ENCODE measurements at regions not wholly inside any gene's neighbourhood (a gene's known extent, or its start where the extent isn't known, plus 50 kb on each side); places are given as distances from the start of the nearest gene placed in this dataset.
"Not testable (repeated sequence)": the region's sequence is repeated elsewhere in the genome, so short reads cannot be mapped to it uniquely, and the experiment has no call there.

DNA sequence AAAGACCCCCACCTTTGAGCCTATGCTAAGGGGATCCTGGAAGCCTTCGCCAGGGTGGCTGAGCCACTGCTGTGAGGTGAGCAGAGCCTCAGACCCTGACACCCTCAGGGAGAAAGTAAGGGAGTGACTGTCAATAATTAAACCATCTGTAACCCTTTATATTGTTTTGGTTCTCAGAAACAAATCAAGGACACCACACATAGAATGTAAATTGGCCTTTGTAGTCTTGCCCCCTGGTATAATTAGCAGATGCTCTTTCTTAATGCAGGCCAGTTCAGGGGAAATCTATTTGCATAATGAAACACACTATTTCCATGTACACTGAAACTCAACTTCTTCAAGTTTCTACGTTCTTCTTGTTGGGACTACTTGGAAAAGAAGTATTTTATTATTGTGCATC is 127.7 kb upstream of the EDNRB start:
- no CpG with 5 or more reads among the region's 2 CpGs for whole genome bisulfite sequencing (ENCODE audit: insufficient coverage)
- Histone ChIP-seq H3K4me2 (replicated peaks; ENCODE audit: low read depth, low read length, poor library complexity, severe bottlenecking) (no peak overlapping the region), H3K27ac (ENCODE audit: low read length in 2 of 2) (no peak overlapping the region), H3K4me3 (ENCODE audit: control extremely low read depth in 1 of 5, extremely low read depth in 1 of 5, insufficient read depth in 1 of 5, low read depth in 2 of 5, low read length in 4 of 5) (no peak overlapping the region), H3K36me3 (replicated peaks in 1 of 2; ENCODE audit: control extremely low read depth in 1 of 2, control insufficient read depth in 1 of 2, extremely low read depth in 1 of 2, insufficient read depth in 2 of 2, low read length in 1 of 2) (no peaks in the 10 kb centered on the region), H3K9ac (ENCODE audit: low read length) (no peak overlapping the region), H3K9me3 (ENCODE audit: control extremely low read depth in 1 of 3, control insufficient read depth in 2 of 3, insufficient read depth in 1 of 3, low read length in 2 of 3) (no peaks in the 10 kb centered on the region), H3K79me2 (ENCODE audit: control insufficient read depth, insufficient read depth, low read length) (no peaks in the 10 kb centered on the region), H3K27me3 (replicated peaks in 1 of 4; ENCODE audit: control extremely low read depth in 1 of 4, control insufficient read depth in 3 of 4, insufficient read depth in 4 of 4, low read length in 3 of 4) (no peaks in the 10 kb centered on the region), H2AFZ (ENCODE audit: insufficient read depth, low read depth, low read length, poor library complexity, severe bottlenecking) (no peak overlapping the region), H3K4me1 (ENCODE audit: control insufficient read depth in 2 of 2, insufficient read depth in 2 of 2, low read length in 2 of 2) (no peaks in the 10 kb centered on the region), H4K20me1 (ENCODE audit: control insufficient read depth, insufficient read depth, low read length, poor library complexity, severe bottlenecking) (no peaks in the 10 kb centered on the region)
- Mint-ChIP-seq H3K27me3 (peaks cover 21% of the 10 kb centered on the region), H3K4me1 (no peaks in the 10 kb centered on the region), H3K4me3 (no peak overlapping the region), H3K27ac (no peak overlapping the region), H3K9me3 (ENCODE audit: insufficient read depth) (no peaks in the 10 kb centered on the region)
- TF ChIP-seq CTCF (IDR thresholded peaks at IDR 0.05), result no peak
- TF ChIP-seq EZH2 (IDR thresholded peaks at IDR 0.05; ENCODE audit: borderline replicate concordance, insufficient read depth, low read depth, low read length, poor library complexity, severe bottlenecking), result no peak
- ATAC-seq (ENCODE audit: low read depth), result no peak
- CTCF ChIA-PET, result no interaction called here
- intact Hi-C loops (cut with micrococcal nuclease), result no loop called here
- no peak for DNase-seq
- POLR2A ChIA-PET, result no interaction called here

DNA sequence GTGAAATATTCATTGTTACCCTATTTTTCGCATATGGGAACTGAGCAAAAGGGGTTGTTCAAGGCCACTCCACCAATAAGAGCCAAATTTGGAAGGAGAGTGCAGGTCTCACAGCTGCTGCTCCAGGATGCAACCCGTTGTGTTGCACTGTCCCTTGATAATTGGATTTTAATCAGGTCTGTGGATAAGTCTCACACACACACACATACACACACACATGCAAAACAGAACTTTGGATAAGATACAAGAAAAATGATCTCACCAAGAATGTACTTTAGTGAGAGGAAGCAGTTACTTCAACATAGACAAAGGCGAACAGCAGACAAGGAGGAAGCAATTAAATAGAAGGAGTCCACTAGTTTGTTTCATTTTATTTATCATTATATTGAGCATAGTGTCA is 127.3 kb upstream of the EDNRB start:
- intact Hi-C loops (cut with micrococcal nuclease), result no loop called here
- Histone ChIP-seq H3K9me3 (ENCODE audit: control extremely low read depth in 1 of 3, control insufficient read depth in 2 of 3, insufficient read depth in 1 of 3, low read length in 2 of 3) (no peaks in the 10 kb centered on the region), H2AFZ (ENCODE audit: insufficient read depth, low read depth, low read length, poor library complexity, severe bottlenecking) (no peak overlapping the region), H3K27ac (ENCODE audit: low read length in 2 of 2) (no peak overlapping the region), H3K4me3 (ENCODE audit: control extremely low read depth in 1 of 5, extremely low read depth in 1 of 5, insufficient read depth in 1 of 5, low read depth in 2 of 5, low read length in 4 of 5) (no peak overlapping the region), H3K79me2 (ENCODE audit: control insufficient read depth, insufficient read depth, low read length) (no peaks in the 10 kb centered on the region), H4K20me1 (ENCODE audit: control insufficient read depth, insufficient read depth, low read length, poor library complexity, severe bottlenecking) (no peaks in the 10 kb centered on the region), H3K4me1 (ENCODE audit: control insufficient read depth in 2 of 2, insufficient read depth in 2 of 2, low read length in 2 of 2) (no peaks in the 10 kb centered on the region), H3K4me2 (replicated peaks; ENCODE audit: low read depth, low read length, poor library complexity, severe bottlenecking) (no peak overlapping the region), H3K36me3 (replicated peaks in 1 of 2; ENCODE audit: control extremely low read depth in 1 of 2, control insufficient read depth in 1 of 2, extremely low read depth in 1 of 2, insufficient read depth in 2 of 2, low read length in 1 of 2) (no peaks in the 10 kb centered on the region), H3K9ac (ENCODE audit: low read length) (no peak overlapping the region), H3K27me3 (replicated peaks in 1 of 4; ENCODE audit: control extremely low read depth in 1 of 4, control insufficient read depth in 3 of 4, insufficient read depth in 4 of 4, low read length in 3 of 4) (no peaks in the 10 kb centered on the region)
- H3K9me3 Mint-ChIP-seq (ENCODE audit: insufficient read depth), result no peaks in the 10 kb centered on the region
- H3K27ac Mint-ChIP-seq, result no peak overlapping the region
- ChIA-PET POLR2A (no interaction called here), CTCF (no interaction called here)
- TF ChIP-seq EZH2 (IDR thresholded peaks at IDR 0.05; ENCODE audit: borderline replicate concordance, insufficient read depth, low read depth, low read length, poor library complexity, severe bottlenecking) (no peak), CTCF (IDR thresholded peaks at IDR 0.05) (no peak)
- H3K4me1 Mint-ChIP-seq, result no peaks in the 10 kb centered on the region
- WGBS (ENCODE audit: insufficient coverage), result no CpG with 5 or more reads among the region's 3 CpGs
- no peak overlapping the region for H3K4me3 Mint-ChIP-seq
- DNase-seq (no peak), ATAC-seq (ENCODE audit: low read depth) (no peak)
- H3K27me3 Mint-ChIP-seq, result peaks cover 21% of the 10 kb centered on the region

DNA sequence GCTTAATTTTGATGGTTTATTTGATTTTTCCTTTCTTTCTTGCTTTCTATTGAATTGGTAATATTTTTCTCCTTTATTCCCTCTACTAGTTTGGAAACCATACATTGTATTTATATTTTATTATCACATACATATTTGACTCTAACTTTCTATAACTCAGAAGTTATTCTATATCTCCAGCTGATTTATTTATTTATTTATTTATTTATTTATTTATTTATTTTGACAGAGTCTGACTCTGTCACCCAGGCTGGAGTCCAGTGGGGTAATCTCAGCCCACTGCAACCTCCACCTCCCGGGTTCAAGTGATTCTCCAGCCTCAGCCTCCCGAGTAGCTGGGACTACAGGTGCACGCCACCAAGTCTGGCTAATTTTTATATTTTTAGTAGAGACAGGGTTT is 122.7 kb upstream of the EDNRB start:
- not testable (repeated sequence) for H3K27ac ChIP-seq (ENCODE audit: low read length in 2 of 2); H3K79me2 ChIP-seq (ENCODE audit: control insufficient read depth, insufficient read depth, low read length)
- WGBS (ENCODE audit: insufficient coverage), result no CpG with 5 or more reads among the region's 3 CpGs

More for the DNA sequence above, 122.7 kb upstream of the EDNRB start:
- intact Hi-C loops (cut with micrococcal nuclease); H3K36me3 ChIP-seq (replicated peaks in 1 of 2; ENCODE audit: control extremely low read depth in 1 of 2, control insufficient read depth in 1 of 2, extremely low read depth in 1 of 2, insufficient read depth in 2 of 2, low read length in 1 of 2); POLR2A ChIA-PET; H3K4me3 Mint-ChIP-seq; CTCF ChIA-PET; DNase-seq; H3K4me2 ChIP-seq (replicated peaks; ENCODE audit: low read depth, low read length, poor library complexity, severe bottlenecking); H3K9ac ChIP-seq (ENCODE audit: low read length); H3K27me3 ChIP-seq (replicated peaks in 1 of 4; ENCODE audit: control extremely low read depth in 1 of 4, control insufficient read depth in 3 of 4, insufficient read depth in 4 of 4, low read length in 3 of 4); H3K9me3 ChIP-seq (ENCODE audit: control extremely low read depth in 1 of 3, control insufficient read depth in 2 of 3, insufficient read depth in 1 of 3, low read length in 2 of 3); H3K9me3 Mint-ChIP-seq (ENCODE audit: insufficient read depth); ATAC-seq (ENCODE audit: low read depth); H2AFZ ChIP-seq (ENCODE audit: insufficient read depth, low read depth, low read length, poor library complexity, severe bottlenecking); H3K4me1 ChIP-seq (ENCODE audit: control insufficient read depth in 2 of 2, insufficient read depth in 2 of 2, low read length in 2 of 2); H4K20me1 ChIP-seq (ENCODE audit: control insufficient read depth, insufficient read depth, low read length, poor library complexity, severe bottlenecking); H3K4me3 ChIP-seq (ENCODE audit: control extremely low read depth in 1 of 5, extremely low read depth in 1 of 5, insufficient read depth in 1 of 5, low read depth in 2 of 5, low read length in 4 of 5); H3K4me1 Mint-ChIP-seq; H3K27ac Mint-ChIP-seq: not testable (repeated sequence)
- H3K27me3 Mint-ChIP-seq, result peaks cover 16% of the 10 kb centered on the region

Measured in B cell (primary cell).